CD4-positive, alpha-beta T cell treated with Interleukin-4 for 1 hour (primary cell): ENCODE measurements at regions not wholly inside any gene's neighbourhood (a gene's known extent, or its start where the extent isn't known, plus 50 kb on each side); places are given as distances from the start of the nearest gene placed in this dataset.
"Not testable (repeated sequence)": the region's sequence is repeated elsewhere in the genome, so short reads cannot be mapped to it uniquely, and the experiment has no call there.

Source experiments
- DNase-seq, 2 donors: peaks; one replicate each; pipeline ENCODE4 v3.0.0-alpha.2; 2020 to 2022

DNA sequence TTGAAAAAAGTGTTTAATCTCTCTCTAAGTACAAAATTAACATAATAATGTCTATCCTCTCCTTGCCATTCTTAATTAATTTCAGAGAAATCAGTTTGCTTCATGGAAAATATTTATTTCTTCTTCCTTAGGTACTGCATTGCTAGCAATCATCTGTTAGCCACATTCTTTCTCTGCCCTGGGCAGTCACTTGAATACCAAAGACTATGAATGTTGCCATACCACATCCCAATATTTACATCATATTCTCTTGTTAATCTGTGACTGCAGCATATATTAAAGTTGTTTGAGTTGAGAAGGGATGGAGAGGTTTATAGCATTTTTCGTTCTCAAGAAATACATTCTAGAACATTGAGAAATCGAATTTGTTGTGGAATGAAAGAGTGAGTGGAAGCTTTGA, 672.8 kb downstream of the PCDH7 start:
- no peak for DNase-seq

DNA sequence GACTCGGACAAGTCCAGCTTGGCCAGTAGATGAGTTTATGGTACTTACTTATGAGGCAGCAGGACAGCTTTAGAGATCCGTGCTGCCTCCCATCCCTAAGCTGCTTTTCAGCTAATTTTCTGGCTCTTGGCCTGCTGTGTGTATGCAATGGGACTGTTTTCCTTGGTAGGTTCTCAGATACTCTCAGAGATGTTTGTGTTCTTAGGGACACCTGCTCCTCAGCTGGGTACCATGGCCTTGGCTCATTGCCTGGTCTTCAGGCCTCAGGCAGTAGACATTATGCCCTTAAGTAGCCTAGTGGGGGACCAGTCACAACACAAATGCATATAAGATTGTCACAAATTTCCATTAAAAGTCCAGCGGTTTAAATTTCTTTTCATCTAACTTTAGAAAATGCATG, 688.0 kb downstream of the PCDH7 start:
- no peak for DNase-seq

DNA sequence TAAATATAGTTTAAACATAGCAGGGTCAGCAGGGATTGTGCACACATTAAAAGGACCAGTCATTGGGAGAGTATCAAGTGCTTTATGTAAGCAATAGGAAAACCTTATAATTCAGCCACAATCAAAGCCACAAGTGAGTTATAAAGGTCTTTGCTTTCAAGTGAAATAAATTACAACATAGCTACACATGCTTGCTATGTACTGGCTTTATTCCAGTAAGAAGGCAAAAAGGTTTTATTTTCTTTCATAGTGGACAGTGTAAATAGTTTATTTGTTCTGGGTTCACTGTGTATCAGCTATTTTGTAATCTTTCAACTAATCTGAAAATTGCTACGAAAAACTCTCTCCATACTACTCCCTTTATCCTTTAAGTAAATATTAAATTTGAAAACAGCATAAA, 691.4 kb downstream of the PCDH7 start:
- DNase-seq, result no peak

DNA sequence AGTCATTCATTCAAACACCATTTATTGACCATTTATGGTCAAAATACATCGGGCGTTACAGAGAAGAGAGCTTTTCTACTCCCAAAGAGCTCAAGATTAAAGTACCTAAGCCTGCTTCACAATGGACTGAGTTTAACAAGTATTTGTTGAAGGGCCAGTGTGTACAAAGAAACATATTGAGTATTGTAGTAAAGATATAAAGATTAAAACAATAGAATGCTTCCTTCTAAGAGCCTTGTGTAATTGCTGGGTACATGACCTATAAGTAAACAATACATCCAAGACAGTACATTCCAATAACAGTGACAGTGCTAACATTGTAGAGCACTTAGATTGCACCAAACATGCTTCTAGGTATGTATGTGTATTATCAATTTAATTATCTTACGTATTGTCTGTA, 695.5 kb downstream of the PCDH7 start:
- no peak for DNase-seq

DNA sequence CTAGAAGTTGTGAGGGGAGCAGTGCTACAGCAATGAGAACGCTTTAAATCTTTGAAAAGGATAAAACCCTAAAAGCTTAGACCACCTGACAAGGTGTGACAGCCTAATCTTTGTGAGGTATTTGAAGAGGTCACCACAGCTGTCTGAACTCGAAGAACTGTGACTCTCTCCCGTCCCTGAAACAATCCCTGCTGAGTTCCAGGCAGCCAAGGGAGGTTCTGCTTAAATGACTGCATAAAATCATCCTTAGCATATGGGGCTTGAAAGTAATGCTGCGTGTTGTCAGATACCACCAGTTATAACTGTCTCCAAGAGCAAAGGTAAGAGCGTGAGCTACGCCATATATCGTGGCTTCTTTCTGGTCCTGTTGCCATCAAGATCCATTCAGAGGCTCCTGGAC, 696.3 kb downstream of the PCDH7 start:
- DNase-seq, result no peak

DNA sequence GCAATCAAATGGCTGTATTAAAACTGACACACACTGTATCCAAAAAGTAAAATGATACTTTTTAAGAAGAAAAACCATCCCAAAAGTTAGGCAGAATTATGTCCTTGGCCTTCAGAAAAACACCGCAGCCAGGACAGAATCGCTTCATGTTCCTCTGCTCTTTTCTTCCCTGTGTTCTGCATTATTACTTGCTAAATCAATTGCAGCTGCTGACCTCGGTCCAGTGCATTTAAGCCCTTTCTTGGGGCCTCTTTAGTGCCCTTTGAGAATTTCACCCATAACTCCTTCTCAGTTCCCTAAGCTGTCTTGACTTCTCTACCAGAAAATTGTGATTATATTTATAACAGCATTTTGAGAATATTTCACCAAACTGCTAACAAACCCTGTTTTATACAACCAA, 696.9 kb downstream of the PCDH7 start:
- DNase-seq, result no peak

DNA sequence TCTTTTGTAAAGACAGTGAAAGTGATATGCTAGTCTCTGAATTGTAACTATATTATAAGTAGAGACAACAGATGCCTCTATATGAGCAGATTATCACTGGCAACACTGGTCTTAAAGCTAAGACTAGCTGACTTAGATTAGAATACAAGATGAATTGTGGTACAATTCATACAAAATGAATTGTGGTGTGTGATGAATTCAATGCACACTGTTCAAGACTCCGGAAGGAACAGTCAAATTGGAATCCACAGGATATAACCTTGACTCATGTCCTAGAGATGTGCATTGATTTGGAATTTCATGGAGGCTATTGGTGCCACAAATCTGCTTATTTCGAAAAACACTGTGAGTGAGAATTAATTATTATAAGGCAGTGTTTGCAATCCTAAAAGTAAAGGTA, 701.8 kb downstream of the PCDH7 start:
- DNase-seq, result no peak

DNA sequence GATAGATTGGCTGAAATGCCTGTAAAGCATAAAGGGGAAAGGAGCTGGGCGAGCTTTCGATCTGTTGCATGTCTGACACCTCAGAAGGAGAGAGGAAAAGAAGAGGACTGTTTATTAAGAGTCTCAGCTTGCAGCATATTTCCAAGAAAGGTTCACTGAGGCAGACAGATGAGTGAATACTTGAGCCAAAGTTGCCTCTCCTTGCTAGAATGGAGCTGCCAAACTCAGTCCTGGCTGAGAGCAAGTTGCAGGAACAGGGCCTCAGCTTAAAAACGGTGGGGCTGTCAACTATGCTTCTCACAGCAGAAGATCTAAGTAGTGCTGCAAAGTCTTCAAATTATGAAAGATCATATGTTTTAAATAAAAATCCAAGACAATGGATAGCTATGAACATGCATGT, 707.5 kb downstream of the PCDH7 start:
- DNase-seq, result no peak

DNA sequence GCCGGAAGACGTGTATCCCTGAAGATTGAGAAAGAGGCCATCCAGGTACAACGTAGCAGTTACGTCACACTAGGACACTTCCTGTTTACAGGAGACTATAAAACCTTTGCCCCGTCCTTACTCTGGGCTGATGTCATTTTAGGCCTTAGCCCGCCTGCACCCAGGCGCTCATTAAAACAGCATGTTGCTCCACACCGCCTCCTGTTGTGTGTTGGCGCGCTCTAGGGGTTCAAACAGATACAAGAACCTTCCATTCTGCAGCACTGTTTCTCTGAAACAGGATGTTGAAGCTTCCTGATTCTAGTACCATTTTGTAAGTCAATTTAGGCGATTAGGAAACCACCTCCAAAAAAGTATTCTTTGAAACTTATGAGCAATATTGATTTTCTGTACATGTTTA, 722.1 kb downstream of the PCDH7 start:
- no peak for DNase-seq

DNA sequence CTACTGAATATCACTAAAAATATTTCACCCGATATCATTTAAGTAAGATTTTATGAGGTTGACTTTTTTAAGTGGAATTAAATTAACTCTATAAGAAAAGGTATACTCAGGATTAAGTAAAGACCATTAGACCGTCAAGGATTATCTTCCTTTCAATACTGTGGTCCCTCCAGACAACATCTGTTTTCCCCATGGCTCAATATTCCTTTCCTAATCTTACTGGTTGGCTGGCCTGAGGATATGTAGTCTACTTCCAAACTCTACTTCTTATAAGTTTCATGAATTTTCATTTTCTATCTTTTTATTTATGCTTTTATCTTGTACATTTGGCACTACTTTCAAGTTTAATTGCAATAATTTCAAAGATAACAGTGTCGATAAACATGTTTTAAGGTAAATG, 725.4 kb downstream of the PCDH7 start:
- DNase-seq, result no peak

DNA sequence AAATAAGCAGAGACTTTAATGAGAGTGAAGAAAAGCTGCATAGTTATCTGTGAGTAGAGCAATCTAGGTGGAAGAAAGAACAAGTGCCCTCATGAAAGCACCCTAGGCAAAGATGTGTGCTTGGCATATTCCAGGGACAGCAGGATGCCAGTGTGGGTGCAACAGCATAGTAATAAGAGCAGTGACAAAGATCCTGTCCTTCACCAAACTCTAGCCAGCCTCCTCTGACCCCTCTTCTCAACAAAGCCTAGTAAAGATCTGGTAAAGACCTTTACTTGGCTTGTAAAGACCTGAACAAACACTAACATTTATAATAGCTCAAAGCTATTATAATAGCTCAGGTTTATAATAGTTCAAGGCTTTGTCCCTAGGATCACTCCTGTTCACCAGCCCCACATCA, 735.4 kb downstream of the PCDH7 start:
- DNase-seq, result no peak

DNA sequence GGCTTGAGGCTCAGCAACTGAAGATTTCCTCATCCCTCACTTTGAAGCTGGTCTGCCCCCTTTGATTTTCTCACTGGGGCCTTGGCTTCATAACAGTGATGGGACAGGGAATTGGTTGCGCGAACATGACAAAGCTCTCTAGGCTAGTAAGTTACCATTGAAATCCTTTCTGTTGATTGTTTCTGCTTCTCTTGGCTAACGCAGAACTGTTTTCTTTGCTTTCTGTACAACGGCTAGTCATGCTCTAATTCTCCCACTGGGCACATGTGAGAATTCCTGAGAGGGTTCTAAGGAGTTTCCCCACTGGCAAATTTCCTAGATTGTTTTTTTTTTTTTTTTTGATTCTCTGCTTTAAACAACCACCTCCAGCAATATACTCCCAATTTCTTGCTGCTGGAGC, 738.6 kb downstream of the PCDH7 start:
- DNase-seq, result no peak

DNA sequence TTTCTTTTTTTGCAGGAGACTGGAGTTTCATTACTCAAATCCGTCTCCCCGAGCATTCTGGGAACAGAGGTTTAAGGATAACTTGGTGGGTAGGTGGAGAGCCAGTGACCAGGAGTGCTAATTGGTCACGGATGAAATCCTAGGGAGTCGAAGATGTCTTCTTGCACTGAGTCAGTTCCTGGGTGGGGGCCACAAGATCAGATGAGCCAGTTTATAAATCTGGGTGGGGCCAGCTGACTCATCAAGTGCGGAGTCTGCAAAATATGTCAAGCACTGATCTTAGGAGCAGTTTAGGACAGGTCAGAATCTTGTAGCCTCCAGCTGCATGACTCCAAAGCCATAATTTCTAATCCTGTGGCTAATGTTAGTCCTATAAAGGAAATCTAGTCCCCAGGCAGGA, 741.3 kb downstream of the PCDH7 start:
- no peak for DNase-seq

DNA sequence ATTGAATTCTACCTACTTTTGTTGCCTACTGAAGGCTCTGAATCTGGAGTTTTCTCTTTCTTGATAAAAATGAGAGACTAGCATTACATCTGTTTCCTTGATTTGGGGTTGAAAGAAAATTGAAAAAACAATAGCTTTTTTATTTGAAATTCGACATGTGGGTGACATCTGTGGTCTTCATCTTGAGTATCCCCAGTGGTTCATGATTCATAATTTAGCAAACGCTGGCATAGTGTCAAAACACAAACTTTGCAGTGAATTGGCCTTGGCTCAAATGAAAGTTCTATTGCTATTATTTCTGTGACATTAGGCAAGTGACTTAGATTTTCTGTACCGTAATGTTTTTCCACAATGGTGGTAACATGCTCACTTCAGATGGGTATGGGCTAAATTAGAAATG, 747.6 kb downstream of the PCDH7 start:
- no peak for DNase-seq

DNA sequence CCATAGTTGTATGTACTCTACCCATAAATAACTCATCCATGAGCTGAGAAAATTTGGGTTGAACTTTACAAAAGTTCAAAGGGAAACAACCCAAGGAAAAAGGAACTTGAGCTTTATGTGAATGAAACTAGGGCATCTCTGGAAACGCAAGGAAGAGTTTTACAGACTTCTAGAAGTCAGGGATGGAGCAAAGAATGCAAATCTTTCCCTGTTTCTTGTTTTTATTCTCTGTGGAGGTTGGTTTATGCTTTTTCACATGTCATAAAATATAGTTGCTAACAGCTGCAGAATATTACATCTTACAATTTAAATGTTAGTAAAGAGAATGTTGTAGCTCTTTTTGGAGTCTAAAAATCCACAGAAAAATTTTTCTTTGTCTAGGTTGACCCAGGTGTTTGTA, 754.1 kb downstream of the PCDH7 start:
- no peak for DNase-seq

DNA sequence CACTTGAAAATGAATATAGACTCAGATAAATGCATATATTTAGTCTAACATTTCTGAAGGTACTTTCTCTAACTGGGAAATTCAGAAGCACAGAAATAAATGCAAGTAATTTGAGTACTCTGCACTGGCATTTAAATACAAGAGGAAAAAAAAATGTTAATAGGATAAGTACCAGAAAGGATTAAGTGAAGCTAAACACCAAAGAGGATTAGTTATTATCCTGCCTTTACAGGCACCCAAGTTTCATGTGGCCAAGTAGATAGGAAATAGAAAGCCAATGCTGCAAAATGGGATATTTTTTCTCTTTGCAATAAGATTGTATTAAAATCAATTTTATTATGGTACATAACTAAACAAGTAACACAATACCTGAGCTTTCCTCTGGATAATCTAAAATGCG, 762.5 kb downstream of the PCDH7 start:
- DNase-seq, result no peak

DNA sequence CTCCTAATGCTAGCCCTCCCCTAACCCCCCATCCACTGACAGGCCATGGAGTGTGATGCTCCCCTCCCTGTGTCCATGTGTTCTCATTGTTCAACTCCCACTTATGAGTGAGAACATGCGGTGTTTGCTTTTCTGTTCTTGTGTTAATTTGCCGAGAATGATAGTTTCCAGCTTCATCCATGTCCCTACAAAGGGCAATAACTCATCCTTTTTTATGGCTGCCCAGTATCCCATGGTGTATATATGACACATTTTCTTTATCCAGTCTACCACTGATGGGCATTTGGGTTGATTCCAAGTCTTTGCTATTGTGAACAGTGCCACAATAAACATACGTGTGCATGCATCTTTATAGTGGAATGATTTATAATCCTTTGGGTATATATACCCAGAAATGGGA, 779.0 kb downstream of the PCDH7 start:
- DNase-seq, result not testable (repeated sequence)

DNA sequence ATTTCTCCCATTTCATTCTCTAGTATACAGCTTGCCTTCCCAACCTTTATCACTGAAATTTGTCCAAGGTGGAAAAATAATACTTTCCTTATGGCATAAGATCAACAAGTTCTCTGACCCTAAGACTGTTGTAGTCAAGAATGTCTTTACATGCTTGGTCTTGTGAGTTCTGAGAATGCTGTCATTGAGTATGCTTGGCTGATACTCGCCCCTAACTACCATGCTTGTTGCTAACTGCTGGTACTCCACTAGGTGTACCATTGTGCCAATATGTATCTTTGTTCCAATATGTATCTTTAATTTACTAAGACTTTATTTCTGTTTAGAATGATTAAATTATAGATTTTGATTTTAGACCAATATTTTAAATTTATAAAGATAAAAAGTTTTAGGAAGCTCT, 796.4 kb downstream of the PCDH7 start:
- no peak for DNase-seq

DNA sequence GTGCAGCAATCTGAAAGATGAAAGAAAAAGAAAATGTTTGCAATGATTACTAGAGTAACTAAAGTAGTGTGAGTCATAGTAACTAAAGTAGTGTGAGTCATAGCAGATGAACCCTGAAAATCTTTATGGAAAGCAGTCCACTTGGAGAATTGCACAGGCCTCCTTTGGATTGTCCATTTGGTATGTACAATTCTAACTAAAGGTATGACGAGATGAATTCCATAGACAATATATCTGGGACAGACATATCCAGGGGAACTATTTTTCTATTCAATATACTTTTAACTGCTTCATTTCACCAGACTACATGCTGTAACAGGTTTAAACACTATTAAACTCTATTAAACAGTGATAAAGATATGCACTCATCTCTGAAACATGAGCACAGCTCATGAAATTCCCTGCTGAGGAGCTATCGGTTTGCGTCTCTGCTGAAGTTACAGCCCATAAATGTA, 798.7 kb downstream of the PCDH7 start:
- no peak for DNase-seq

DNA sequence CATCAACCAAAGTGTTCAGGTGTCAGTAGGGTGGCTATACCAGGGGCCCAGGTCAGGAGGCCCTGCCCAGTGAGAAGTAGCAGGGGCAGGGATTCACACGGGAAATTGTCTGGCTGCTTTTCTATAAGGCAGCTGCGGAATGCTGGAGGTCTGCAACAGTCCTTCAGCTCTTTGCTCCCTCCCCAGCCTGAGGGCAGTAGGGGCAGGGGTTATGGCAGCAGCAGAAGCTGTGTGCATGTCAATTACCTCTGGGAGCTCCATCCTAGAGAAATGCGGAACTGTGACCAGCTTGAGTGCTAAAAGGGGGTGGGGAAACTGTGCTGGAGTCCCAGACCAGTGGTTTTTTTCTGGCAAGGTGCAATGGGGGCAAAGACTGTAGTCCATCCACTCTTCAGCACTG, 810.4 kb downstream of the PCDH7 start:
- no peak for DNase-seq

DNA sequence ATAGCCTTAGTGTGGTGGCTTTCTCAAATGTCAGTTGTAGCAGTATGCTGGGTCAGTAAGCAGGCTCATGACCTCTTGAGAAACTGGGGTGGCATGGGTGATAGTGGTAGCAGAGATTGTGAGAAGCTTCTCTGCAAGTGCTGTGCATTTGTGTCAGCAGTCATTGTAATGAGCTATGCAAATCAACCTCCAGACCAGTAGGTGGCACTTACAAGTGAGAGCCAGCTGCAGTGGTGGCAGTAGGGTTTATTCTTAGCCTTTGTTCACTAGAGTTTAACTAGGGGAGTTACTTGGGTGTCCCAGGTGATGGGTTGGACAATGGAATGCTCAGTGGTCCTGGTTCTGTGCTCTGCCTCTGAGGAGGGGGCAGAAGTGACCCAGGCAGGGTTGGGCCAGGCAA, 818.7 kb downstream of the PCDH7 start:
- DNase-seq, result no peak

DNA sequence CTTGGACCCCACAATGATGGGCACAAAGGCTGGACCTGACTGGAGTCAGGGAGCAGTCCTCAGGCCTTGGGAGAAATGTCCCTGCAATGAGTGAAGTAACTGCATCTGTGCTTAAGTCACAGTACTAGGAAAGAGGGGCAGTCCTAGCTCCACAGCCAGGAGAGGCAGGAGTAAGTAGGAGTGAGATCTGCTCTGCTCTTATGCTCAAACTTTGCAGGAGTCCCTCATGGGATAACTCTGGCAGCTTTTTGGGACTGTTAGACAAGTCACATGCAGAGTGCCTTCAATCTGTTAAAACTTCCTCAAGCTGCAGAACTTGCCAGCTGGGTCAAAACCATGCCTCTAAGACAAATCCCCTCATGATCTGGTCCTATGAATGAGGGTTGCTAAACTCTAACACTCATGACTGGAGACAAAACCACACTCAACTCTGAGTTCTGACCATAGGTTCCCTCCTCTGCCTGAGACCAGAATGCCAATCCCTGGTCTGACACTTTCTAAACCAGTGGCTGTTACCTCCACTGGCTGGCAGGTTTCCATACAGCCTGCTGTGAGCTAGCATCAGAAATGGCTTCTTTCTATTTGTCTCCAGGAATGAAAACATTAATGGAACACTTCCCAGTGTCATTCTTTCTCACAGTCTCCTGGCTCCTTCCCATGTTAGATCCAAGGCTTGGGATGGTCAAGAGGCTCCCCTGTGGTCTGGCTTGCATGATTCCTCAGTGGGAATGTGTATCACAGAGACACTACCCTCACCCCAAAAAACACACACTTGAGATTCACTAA, 819.3 kb downstream of the PCDH7 start:
- no peak for DNase-seq

DNA sequence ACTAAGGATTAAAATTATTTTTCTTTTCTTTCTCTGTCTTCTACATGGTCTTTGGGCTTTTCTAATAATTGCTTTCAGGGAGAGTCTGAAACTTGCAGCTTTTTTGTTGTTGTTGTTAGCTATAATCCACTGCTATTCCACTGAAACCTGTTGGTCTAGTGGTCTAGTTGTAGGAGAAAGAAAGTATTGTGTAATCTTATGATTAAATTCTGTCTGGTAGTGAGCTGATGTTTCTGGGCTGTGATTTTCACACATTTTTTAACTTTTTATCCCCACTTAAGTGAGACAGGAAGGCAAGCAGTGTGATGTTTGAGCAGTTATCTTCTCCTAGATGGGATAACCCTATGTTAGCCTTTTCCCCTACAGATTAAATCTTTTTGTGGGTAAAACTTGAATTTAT, 825.2 kb downstream of the PCDH7 start:
- DNase-seq, result no peak

DNA sequence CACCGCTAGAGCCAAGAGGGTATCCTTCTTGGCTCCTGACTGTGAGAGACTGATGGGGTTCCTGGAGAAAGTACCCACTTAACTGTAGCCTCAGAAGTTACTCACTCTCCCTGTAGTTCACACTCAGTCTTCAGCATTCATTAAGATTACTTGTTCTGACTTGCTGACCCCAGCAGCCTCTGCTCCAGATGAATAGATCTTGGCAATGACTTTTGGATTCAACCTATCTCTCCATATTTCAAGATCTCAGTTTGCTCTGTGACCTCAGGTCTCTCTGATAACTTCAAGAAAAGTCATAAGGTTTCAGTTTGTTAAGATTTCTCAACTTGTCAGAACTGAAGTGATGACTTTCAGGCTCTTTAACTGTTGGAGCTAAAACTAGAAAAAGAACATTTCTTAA, 825.6 kb downstream of the PCDH7 start:
- DNase-seq, result no peak

DNA sequence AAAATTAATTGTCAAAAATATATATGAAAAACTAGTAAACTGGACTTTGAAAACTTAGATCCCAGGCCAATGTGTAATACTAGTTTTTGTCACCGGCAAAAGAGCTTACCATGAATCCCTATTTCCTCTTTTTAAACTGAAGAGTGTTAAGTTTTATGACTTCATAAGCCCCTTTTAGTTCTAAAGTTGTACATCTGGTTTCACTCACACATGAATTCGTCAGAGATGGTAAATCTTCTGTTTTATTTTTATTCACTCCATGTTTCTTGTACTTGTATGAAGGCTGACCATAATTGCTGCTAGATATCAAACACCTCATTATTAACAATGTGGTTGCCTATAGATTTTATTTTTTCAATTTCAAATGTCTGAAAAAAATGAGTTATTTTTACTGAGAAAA, 827.9 kb downstream of the PCDH7 start:
- no peak for DNase-seq

DNA sequence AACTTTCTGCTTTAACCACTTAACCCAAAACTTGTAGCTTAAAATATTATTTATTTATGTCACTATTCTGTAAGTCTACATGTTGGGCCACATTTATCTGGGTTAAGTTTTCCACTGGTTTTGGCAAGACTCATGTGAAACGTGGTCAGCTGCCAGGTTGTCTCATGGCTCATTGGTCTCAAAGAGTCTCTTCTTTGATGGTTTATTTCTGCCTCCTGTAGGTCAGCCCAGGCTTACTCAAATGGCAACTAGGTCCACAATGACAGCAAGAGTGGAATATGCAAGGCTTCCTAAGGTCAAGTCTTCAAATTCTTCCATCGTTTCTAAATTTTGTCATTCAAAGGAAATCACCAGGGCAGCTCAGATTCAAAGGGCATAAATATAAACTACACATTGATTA, 828.7 kb downstream of the PCDH7 start:
- DNase-seq, result no peak
